Heart left ventricle (tissue), 16 donors: ENCODE measurements at regions not wholly inside any gene's neighbourhood (a gene's known extent, or its start where the extent isn't known, plus 50 kb on each side); places are given as distances from the start of the nearest gene placed in this dataset.

Experiments used
- ATAC-seq, 4 donors: fragments of 200-7000 bp; cut with Tn5 transposase; one replicate each; pipeline ENCODE4 v1.9.1; 2020 to 2022; ENCODE audit warnings: moderate library complexity in 4 of 4, mild to moderate bottlenecking in 3 of 4, moderate number of reproducible peaks in 1 of 4
- DNase-seq, 5 donors: peaks; one replicate each; pipeline ENCODE4 v3.0.0-alpha.2; 2020
- H3K27ac ChIP-seq, 12 donors: fragments of 200-600 bp; sonication (generic) in 4 of 12; one replicate each; pipeline versions ENCODE4 v1.5.0 to v1.8.0; 2016 to 2022; ENCODE audit warnings: mild to moderate bottlenecking in 2 of 12
- H3K27me3 ChIP-seq, 9 donors: fragments of 200-600 bp; sonication (generic) in 2 of 9; one replicate each; pipeline versions ENCODE4 v1.5.1 to v1.8.0; 2016 to 2022; ENCODE audit warnings: mild to moderate bottlenecking in 3 of 9
- H3K36me3 ChIP-seq, 9 donors: fragments of 200-600 bp; sonication (generic) in 2 of 9; one replicate each; pipeline versions ENCODE4 v1.5.0 to v1.8.0; 2018 to 2022; ENCODE audit warnings: mild to moderate bottlenecking in 2 of 9
- H3K4me1 ChIP-seq, 12 donors: fragments of 200-600 bp; sonication (generic) in 4 of 12; one replicate each; pipeline versions ENCODE4 v1.5.0 to v1.8.0; 2016 to 2022; ENCODE audit warnings: mild to moderate bottlenecking in 3 of 12
- H3K4me3 ChIP-seq, 12 donors: fragments of 200-600 bp; sonication (generic) in 4 of 12; one replicate each; pipeline versions ENCODE4 v1.5.0 to v1.8.0; 2017 to 2022; ENCODE audit warnings: mild to moderate bottlenecking in 9 of 12, moderate library complexity in 4 of 12
- H3K9me3 ChIP-seq, 12 donors: fragments of 200-600 bp; sonication (generic) in 4 of 12; one replicate each; pipeline versions ENCODE4 v1.5.0 to v1.8.0; 2016 to 2022; ENCODE audit warnings: mild to moderate bottlenecking in 1 of 12
- POLR2A ChIP-seq, 2 donors: fragments of 450-650 bp; IDR thresholded peaks; one replicate each; pipeline ENCODE4 v1.6.1; 2017; ENCODE audit warnings: antibody characterized with exemption in 2 of 2, mild to moderate bottlenecking in 2 of 2, moderate library complexity in 2 of 2
- WGBS, 4 donors: extraction: QIAGEN DNeasy Blood & Tissue Kit in 2 of 4; methylation state at CpG; one replicate each; pipeline versions ENCODE4 v1.1.5 to v1.1.7; 2013 to 2018; 5-methylcytosine and 5-hydroxymethylcytosine counted together
- intact Hi-C, 10 donors: fragments of 100-400 bp; cut with DNase I; formaldehyde crosslinking; loops; one replicate each; pipeline versions ENCODE4 v1.11.1 to v1.14.2; 2022
- TF ChIP-seq, protein P1 (sequence below), 12 donors: fragments of 200-600 bp; sonication (generic) in 4 of 12; IDR thresholded peaks; one replicate each; pipeline versions ENCODE4 v1.5.0 to v1.8.0; 2018 to 2022; ENCODE audit warnings: antibody characterized with exemption in 12 of 12, mild to moderate bottlenecking in 5 of 12
- donor health status: ischemic (EF 13 %, LVEDD 7.1; RV severe dilation, severe dysfunction).
- donor health status: healthy with polysubstance abuse.
- donor health status: DM: no; HTN: yes; CAD: no.
- donor health status: DM: no; HTN: no; CAD: no.
- donor health status: ischemic (EF 25% LVEDD 6.9; RV normal size, moderate dysfunction).
- donor health status: ischemic (EF 25% LVEDD 5.7; RV mildly dilated, moderate dysfunction).
- donor health status: healthy.
- donor health status: DM: yes; HTN: yes; CAD: no.
- donor health status: ischemic (EF 35%, LVEDD 5.7; RV mildly dilated, moderate dysfunction).
- donor health status: nonischemic (EF 11% LVEDD 7.7; RV severe dilation, severe dysfunction).
- donor health status: DM: yes; HTN: yes; CAD: no.
- donor health status: PGD.
- donor health status: ischemic (EF 29% LVEDD 5.4; RV normal size, mild dysfunction).
- donor health status: nonischemic (EF 23%, LVEDD 6.1; RV moderate dilation, normal function).

DNA sequence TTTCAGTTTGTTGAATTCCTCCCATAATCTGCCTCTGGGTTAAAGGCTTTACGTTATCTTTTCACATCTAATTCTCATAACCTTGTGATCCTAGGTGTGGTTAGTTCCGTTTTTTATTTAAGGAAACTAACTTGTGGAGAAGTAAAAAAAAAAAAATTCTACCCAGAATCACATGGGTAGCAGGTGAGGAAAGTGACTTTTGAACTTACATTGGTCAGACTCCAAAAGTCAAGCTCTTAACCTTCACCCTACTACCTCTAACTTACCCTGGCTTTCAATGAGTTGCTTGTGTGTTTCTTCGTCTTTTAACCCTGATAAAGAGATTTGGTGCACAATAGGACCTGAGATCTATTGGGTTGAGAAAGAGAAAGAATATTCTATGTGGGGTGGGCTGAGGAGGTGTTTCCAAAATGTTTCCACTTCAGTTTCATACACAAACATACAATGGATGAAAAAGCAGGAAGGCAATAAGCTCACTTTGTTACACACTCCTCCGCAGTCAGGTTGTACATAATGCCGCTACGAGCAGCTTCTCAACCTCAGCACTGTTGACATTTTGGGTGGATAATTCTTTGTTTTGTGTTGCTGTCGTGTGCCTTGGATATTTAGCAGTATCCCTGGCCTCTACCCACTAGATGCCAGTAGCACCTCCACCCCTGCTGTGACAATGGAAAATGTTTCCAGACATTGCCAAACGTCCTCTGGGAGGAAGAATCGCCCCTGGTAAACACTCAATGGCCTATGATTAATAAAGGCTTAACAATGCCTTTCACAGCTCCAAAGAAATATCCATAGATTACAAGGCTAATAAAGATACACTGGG, 193.0 kb upstream of the ZNF217 start:
- ATAC-seq (no peak), DNase-seq (no peak)
- Histone ChIP-seq H3K27me3 (no peaks in the 10 kb centered on the region), H3K36me3 (no peaks in the 10 kb centered on the region), H3K4me3 (no peak overlapping the region), H3K27ac (no peak overlapping the region), H3K9me3 (no peaks in the 10 kb centered on the region), H3K4me1 (peaks cover 0 to 21% (median 0%) of the 10 kb centered on the region in 12 donors)
- TF ChIP-seq POLR2A (IDR thresholded peaks at IDR 0.05): no peak
- TF ChIP-seq, protein P1, sequence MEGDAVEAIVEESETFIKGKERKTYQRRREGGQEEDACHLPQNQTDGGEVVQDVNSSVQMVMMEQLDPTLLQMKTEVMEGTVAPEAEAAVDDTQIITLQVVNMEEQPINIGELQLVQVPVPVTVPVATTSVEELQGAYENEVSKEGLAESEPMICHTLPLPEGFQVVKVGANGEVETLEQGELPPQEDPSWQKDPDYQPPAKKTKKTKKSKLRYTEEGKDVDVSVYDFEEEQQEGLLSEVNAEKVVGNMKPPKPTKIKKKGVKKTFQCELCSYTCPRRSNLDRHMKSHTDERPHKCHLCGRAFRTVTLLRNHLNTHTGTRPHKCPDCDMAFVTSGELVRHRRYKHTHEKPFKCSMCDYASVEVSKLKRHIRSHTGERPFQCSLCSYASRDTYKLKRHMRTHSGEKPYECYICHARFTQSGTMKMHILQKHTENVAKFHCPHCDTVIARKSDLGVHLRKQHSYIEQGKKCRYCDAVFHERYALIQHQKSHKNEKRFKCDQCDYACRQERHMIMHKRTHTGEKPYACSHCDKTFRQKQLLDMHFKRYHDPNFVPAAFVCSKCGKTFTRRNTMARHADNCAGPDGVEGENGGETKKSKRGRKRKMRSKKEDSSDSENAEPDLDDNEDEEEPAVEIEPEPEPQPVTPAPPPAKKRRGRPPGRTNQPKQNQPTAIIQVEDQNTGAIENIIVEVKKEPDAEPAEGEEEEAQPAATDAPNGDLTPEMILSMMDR (IDR thresholded peaks at IDR 0.05): no peak
- intact Hi-C loops: loop anchor here in 1 of 10 donors (10.0 kb wide), 1 partner anchor 62 kb away; no protein-coding TSS in a partner anchor
- 66 to 75% (median 69%) methylated on average over 9 of the region's 9 CpGs for WGBS, 4 donors

- no peak for ATAC-seq
- TF ChIP-seq, protein P1 (IDR thresholded peaks at IDR 0.05): no peak
- TF ChIP-seq POLR2A (IDR thresholded peaks at IDR 0.05): no peak
- Histone ChIP-seq H3K4me1 (peaks cover 0 to 17% (median 0%) of the 10 kb centered on the region in 12 donors), H3K27me3 (no peaks in the 10 kb centered on the region), H3K9me3 (no peaks in the 10 kb centered on the region), H3K4me3 (no peak overlapping the region), H3K27ac (no peak overlapping the region), H3K36me3 (no peaks in the 10 kb centered on the region)
- no peak for DNase-seq
- intact Hi-C loops: loop anchor here in 1 of 10 donors (10.0 kb wide), 1 partner anchor 61 kb away; no protein-coding TSS in a partner anchor
- WGBS, 4 donors: 77 to 85% (median 81%) methylated on average over 3 of the region's 3 CpGs
Measured at GRCh38 chr20:53786071-53786444, 192.4 kb upstream of the ZNF217 start.

DNA sequence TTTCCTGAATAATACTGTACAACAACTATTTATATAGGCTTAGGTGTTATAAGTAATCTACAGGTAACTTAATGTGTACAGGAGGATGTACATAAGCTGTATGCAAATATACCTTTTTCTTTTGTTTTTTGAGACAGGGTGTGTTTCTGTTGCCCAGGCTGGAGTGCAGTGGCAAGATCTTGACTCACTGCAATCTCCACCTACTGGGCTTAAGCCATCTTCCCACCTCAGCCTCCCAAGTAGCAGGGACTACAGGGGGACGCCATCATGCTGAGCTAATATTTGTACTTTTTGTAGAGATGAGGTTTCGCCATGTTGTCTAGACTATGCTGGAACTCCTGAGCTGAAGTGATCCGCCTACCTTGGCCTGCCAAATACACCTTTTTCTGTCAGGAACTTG, 191.7 kb upstream of the ZNF217 start:
- H3K4me1 ChIP-seq: peaks cover 0 to 16% (median 0%) of the 10 kb centered on the region in 12 donors
- no peaks in the 10 kb centered on the region for H3K9me3 ChIP-seq
- H3K27ac ChIP-seq: no peak overlapping the region
- H3K27me3 ChIP-seq: no peaks in the 10 kb centered on the region
- intact Hi-C loops: loop anchor here in 1 of 10 donors (10.0 kb wide), 1 partner anchor 61 kb away; no protein-coding TSS in a partner anchor
- H3K36me3 ChIP-seq: no peaks in the 10 kb centered on the region
- no peak for ATAC-seq
- no peak overlapping the region for H3K4me3 ChIP-seq
- WGBS, 4 donors: 91 to 98% (median 96%) methylated on average over 3 of the region's 3 CpGs
- DNase-seq: no peak
- TF ChIP-seq POLR2A (IDR thresholded peaks at IDR 0.05): no peak
- TF ChIP-seq, protein P1 (IDR thresholded peaks at IDR 0.05): no peak

- intact Hi-C loops: loop anchor here in 1 of 10 donors (10.0 kb wide), 1 partner anchor 59 kb away; no protein-coding TSS in a partner anchor
- peaks cover 0 to 16% (median 0%) of the 10 kb centered on the region in 12 donors for H3K4me1 ChIP-seq
- no peaks in the 10 kb centered on the region for H3K27me3 ChIP-seq
- TF ChIP-seq POLR2A (IDR thresholded peaks at IDR 0.05): no peak
- TF ChIP-seq, protein P1 (IDR thresholded peaks at IDR 0.05): no peak
- ATAC-seq (no peak), DNase-seq (no peak)
- no peaks in the 10 kb centered on the region for H3K36me3 ChIP-seq
- H3K9me3 ChIP-seq: no peaks in the 10 kb centered on the region
- H3K4me3 ChIP-seq: no peak overlapping the region
- WGBS, 4 donors: 78 to 97% (median 90%) methylated on average over 3 of the region's 3 CpGs
- H3K27ac ChIP-seq: no peak overlapping the region
Measured at GRCh38 chr20:53783768-53784167, 190.1 kb upstream of the ZNF217 start.
